Thyroid gland (tissue), 4 donors: ENCODE measurements at regions not wholly inside any gene's neighbourhood (a gene's known extent, or its start where the extent isn't known, plus 50 kb on each side); places are given as distances from the start of the nearest gene placed in this dataset.
"Not testable (repeated sequence)": the region's sequence is repeated elsewhere in the genome, so short reads cannot be mapped to it uniquely, and the experiment has no call there.

Experiments
- DNase-seq, 2 donors: peaks; one replicate each; pipeline ENCODE4 v3.0.0-alpha.2; 2019
- H3K27ac ChIP-seq, 3 donors: fragments of 200-600 bp; sonication (generic); 1 replicate in 2 of 3; 2 replicates in 1 of 3; pipeline ENCODE4 v1.5.1; 2016 to 2019; ENCODE audit warnings: mild to moderate bottlenecking in 1 of 3, moderate library complexity in 1 of 3
- H3K27me3 ChIP-seq: fragments of 200-600 bp; sonication (generic); one replicate; pipeline ENCODE4 v1.5.1; 2019
- H3K36me3 ChIP-seq, 2 donors: fragments of 200-600 bp; sonication (generic); one replicate each; pipeline ENCODE4 v1.5.1; 2016 to 2019
- H3K4me1 ChIP-seq, 2 donors: fragments of 200-600 bp; sonication (generic); one replicate each; pipeline ENCODE4 v1.5.1; 2017 to 2019
- H3K4me3 ChIP-seq, 3 donors: fragments of 200-600 bp; sonication (generic); replicated peaks in 1 of 3; 1 replicate in 2 of 3; 2 replicates in 1 of 3; pipeline ENCODE4 v1.5.1; 2016; ENCODE audit warnings: mild to moderate bottlenecking in 1 of 3
- H3K9me3 ChIP-seq: fragments of 200-600 bp; sonication (generic); one replicate; pipeline ENCODE4 v1.5.1; 2017
- CTCF ChIP-seq, 6 experiments: fragments of 200-600 bp in 3 of 6; fragments of 450-650 bp in 3 of 6; sonication (generic) in 3 of 6; IDR thresholded peaks; one replicate each; pipeline ENCODE4 v1.5.1; 2016 to 2019; ENCODE audit warnings: antibody characterized with exemption in 6 of 6, mild to moderate bottlenecking in 2 of 6, inconsistent platforms in 1 of 6, moderate library complexity in 1 of 6
- POLR2A ChIP-seq, 2 donors: fragments of 450-650 bp; IDR thresholded peaks; one replicate each; pipeline ENCODE4 v1.6.1; 2017; ENCODE audit warnings: antibody characterized with exemption in 2 of 2, mild to moderate bottlenecking in 2 of 2, moderate library complexity in 1 of 2
- WGBS, 2 donors: methylation state at CpG; one replicate each; pipeline ENCODE4 v1.1.5; 2017; 5-methylcytosine and 5-hydroxymethylcytosine counted together
- intact Hi-C: fragments of 100-400 bp; cut with DNase I; formaldehyde crosslinking; loops from one replicate; pipeline ENCODE4 v1.15.1; 2023

GRCh38 chr11:19419021-19419750 is 178.4 kb upstream of the E2F8 start:
- no peaks in the 10 kb centered on the region for H3K36me3 ChIP-seq
- peak overlapping the region; percentile 85 to 96 (median 90) for H3K27ac ChIP-seq
- no peaks in the 10 kb centered on the region for H3K27me3 ChIP-seq
- intact Hi-C loops = no loop called here
- 10 to 26% methylated on average over 8 of the region's 8 CpGs for WGBS, 2 donors
- H3K9me3 ChIP-seq = no peaks in the 10 kb centered on the region
- peak; percentile 32 to 45 for DNase-seq
- H3K4me3 ChIP-seq = no peak overlapping the region
- TF ChIP-seq POLR2A (IDR thresholded peaks at IDR 0.05) (no peak), CTCF (IDR thresholded peaks at IDR 0.05) (no peak)
- peaks cover 50 to 58% of the 10 kb centered on the region in 2 donors for H3K4me1 ChIP-seq

DNA sequence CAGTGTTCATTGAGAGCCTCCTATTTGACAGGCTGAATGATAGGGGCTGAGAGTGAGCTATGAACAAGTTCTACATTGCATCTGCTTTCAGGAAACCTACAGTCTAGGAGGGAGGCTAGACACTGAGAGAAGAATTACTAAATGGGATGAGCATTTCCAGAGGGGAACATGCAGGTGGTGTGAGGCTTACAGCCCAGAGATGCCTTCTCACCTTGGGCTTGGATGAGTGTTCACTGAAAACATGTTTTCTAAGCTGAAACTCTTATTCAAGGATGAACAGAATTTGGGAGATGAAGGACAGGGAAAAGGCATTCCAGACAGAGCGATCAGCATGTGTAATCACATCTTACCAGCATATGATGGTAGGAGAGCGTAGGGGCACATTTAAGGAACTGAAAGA is 177.5 kb upstream of the E2F8 start:
- H3K4me1 ChIP-seq = peaks cover 42 to 49% of the 10 kb centered on the region in 2 donors
- H3K9me3 ChIP-seq = no peaks in the 10 kb centered on the region
- H3K27ac ChIP-seq = peak overlapping the region; percentile 85 to 96 (median 90)
- intact Hi-C loops = no loop called here
- H3K36me3 ChIP-seq = no peaks in the 10 kb centered on the region
- no peak for DNase-seq
- H3K27me3 ChIP-seq = no peaks in the 10 kb centered on the region
- WGBS, 2 donors = 93 to 95% methylated on average over 2 of the region's 2 CpGs
- no peak overlapping the region for H3K4me3 ChIP-seq
- no peak for TF ChIP-seq CTCF (IDR thresholded peaks at IDR 0.05)
- no peak for TF ChIP-seq POLR2A (IDR thresholded peaks at IDR 0.05)

DNA sequence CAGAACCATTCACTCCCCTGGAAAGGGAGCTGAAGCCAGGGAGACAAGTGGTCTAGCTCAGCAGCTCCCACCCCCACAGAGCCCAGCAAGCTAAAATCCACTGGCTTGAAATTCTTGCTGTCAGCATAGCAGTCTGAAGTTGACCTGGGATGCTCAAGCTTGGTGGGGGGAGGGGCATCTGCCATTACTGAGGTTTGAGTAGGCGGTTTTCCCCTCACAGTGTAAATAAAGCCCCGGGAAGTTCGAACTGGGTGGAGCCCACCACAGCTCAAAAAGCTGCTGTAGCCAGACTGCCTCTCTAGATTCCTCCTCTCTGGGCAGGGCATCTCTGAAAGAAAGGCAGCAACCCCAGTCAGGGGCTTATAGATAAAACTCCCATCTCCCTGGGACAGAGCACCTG is 171.3 kb upstream of the E2F8 start:
- H3K4me3 ChIP-seq, intact Hi-C loops, H3K27ac ChIP-seq, H3K9me3 ChIP-seq, H3K36me3 ChIP-seq, H3K27me3 ChIP-seq: not testable (repeated sequence)
- H3K4me1 ChIP-seq = peaks cover 4 to 22% of the 10 kb centered on the region in 2 donors
- 29 to 38% methylated on average over 3 of the region's 3 CpGs for WGBS, 2 donors
- peak in 1 of 2 donors; percentile 32 for DNase-seq

GRCh38 chr11:19410032-19410431 is 169.3 kb upstream of the E2F8 start:
- intact Hi-C loops = no loop called here
- Histone ChIP-seq H3K4me1 (peaks cover 4 to 22% of the 10 kb centered on the region in 2 donors), H3K9me3 (no peaks in the 10 kb centered on the region), H3K36me3 (no peaks in the 10 kb centered on the region), H3K27me3 (no peaks in the 10 kb centered on the region), H3K27ac (peak overlapping the region in 1 of 3 donors; percentile 39), H3K4me3 (no peak overlapping the region)
- no peak for DNase-seq
- WGBS, 2 donors = 92 to 98% methylated on average over 3 of the region's 3 CpGs
- TF ChIP-seq CTCF (IDR thresholded peaks at IDR 0.05) (no peak), POLR2A (IDR thresholded peaks at IDR 0.05) (no peak)

DNA sequence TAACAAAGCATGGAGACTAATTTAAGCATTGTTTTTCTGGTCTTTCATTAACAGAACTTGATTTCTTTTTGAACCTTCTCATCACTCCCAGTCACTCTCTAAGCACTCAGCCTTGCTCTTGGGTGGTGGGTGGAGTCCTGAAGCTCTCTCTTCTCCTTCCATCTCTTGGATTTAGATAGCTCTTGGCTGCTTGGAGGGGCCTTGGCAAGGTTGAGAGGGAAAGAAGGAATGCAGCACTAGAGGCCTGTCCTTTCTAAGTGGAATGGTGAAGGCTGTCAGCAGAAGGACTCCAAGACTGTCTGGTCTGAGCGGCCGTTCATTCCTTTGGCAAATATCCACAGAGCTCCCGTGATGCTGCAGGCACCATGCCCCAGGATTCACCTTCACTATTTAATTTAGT is 168.6 kb upstream of the E2F8 start:
- no peak for TF ChIP-seq POLR2A (IDR thresholded peaks at IDR 0.05)
- TF ChIP-seq CTCF (IDR thresholded peaks at IDR 0.05) = no peak
- H3K27me3 ChIP-seq = no peaks in the 10 kb centered on the region
- 27% methylated on average over 3 of the region's 3 CpGs for WGBS, 2 donors
- peak overlapping the region in 1 of 3 donors; percentile 39 for H3K27ac ChIP-seq
- peak; percentile 20 to 23 for DNase-seq
- H3K4me1 ChIP-seq = peaks cover 4 to 22% of the 10 kb centered on the region in 2 donors
- no peak overlapping the region for H3K4me3 ChIP-seq
- H3K36me3 ChIP-seq = no peaks in the 10 kb centered on the region
- H3K9me3 ChIP-seq = no peaks in the 10 kb centered on the region
- intact Hi-C loops = no loop called here
